ENCODE measurements at regions not wholly inside any gene's neighbourhood (a gene's known extent, or its start where the extent isn't known, plus 50 kb on each side); places are given as distances from the start of the nearest gene placed in this dataset.

DNA sequence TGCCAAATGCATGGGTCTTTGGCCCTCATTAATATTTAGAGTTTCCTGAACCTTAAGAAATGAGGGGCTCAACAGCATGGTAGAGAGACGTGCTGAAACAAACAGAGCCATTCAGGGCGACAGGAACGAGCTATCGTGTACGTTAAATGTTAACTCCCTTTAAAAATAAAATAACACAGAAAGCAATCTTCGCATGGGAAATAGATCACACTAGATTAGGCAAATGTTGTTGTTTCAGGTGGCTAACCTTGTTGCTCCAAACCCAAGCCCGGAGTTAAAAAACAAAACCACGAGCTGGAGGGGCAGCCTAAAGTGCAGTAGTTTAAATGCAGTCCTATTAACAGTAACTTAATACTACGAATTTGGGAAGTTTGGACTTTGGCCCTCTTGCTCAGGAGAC, 177.4 kb upstream of the TRIB2 start:
- Histone ChIP-seq H3K4me3 (replicated peaks in 1 of 3; ENCODE audit: insufficient read depth in 1 of 3, low read depth in 1 of 3, low read length in 3 of 3) (no peak overlapping the region), H3K9me3 (replicated peaks; ENCODE audit: control insufficient read depth, insufficient read depth, low read length) (no peaks in the 10 kb centered on the region), H2AFZ (ENCODE audit: low read depth, low read length) (no peak overlapping the region), H3K79me2 (ENCODE audit: control insufficient read depth, insufficient read depth, low read length) (no peaks in the 10 kb centered on the region), H3K4me1 (ENCODE audit: control insufficient read depth, extremely low read depth, insufficient read depth, low read length) (no peaks in the 10 kb centered on the region), H3K27ac (ENCODE audit: insufficient read depth, low read depth, low read length) (no peak overlapping the region), H3K9me1 (replicated peaks; ENCODE audit: control insufficient read depth, extremely low read depth, insufficient read depth, low read length) (no peaks in the 10 kb centered on the region), H3K4me2 (ENCODE audit: insufficient read depth, low read length) (no peak overlapping the region), H3K36me3 (ENCODE audit: control insufficient read depth in 2 of 2, extremely low read depth in 1 of 2, insufficient read depth in 2 of 2, low read length in 2 of 2) (no peaks in the 10 kb centered on the region), H4K20me1 (replicated peaks; ENCODE audit: control insufficient read depth, extremely low read depth, insufficient read depth, low read length) (no peaks in the 10 kb centered on the region), H3K27me3 (ENCODE audit: control insufficient read depth in 2 of 2, insufficient read depth in 2 of 2, low read length in 2 of 2) (peaks cover 0 to 5% of the 10 kb centered on the region in 2 experiments), H3K9ac (replicated peaks; ENCODE audit: extremely low read depth, insufficient read depth, low read length) (no peak overlapping the region)
- TF ChIP-seq GATA2 (IDR thresholded peaks at IDR 0.05; ENCODE audit: insufficient read depth, insufficient read length, low read depth, low read length): no peak
- no peak for TF ChIP-seq MYC (IDR thresholded peaks at IDR 0.05; ENCODE audit: low read depth, low read length)
- no peak for TF ChIP-seq FOS (IDR thresholded peaks at IDR 0.05; ENCODE audit: borderline replicate concordance, insufficient read depth, low read length)
- TF ChIP-seq, protein P1, sequence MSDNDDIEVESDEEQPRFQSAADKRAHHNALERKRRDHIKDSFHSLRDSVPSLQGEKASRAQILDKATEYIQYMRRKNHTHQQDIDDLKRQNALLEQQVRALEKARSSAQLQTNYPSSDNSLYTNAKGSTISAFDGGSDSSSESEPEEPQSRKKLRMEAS (IDR thresholded peaks at IDR 0.05; ENCODE audit: insufficient read depth, insufficient read length): no peak
- TF ChIP-seq EZH2 (IDR thresholded peaks at IDR 0.05; ENCODE audit: borderline replicate concordance, low read depth, low read length, severe bottlenecking): no peak
- TF ChIP-seq JUN (IDR thresholded peaks at IDR 0.05; ENCODE audit: borderline replicate concordance, insufficient read depth, insufficient read length, low read depth): no peak
- no peak for TF ChIP-seq POLR2A (IDR thresholded peaks at IDR 0.05; ENCODE audit: low read depth, low read length)
- TF ChIP-seq, protein P2, sequence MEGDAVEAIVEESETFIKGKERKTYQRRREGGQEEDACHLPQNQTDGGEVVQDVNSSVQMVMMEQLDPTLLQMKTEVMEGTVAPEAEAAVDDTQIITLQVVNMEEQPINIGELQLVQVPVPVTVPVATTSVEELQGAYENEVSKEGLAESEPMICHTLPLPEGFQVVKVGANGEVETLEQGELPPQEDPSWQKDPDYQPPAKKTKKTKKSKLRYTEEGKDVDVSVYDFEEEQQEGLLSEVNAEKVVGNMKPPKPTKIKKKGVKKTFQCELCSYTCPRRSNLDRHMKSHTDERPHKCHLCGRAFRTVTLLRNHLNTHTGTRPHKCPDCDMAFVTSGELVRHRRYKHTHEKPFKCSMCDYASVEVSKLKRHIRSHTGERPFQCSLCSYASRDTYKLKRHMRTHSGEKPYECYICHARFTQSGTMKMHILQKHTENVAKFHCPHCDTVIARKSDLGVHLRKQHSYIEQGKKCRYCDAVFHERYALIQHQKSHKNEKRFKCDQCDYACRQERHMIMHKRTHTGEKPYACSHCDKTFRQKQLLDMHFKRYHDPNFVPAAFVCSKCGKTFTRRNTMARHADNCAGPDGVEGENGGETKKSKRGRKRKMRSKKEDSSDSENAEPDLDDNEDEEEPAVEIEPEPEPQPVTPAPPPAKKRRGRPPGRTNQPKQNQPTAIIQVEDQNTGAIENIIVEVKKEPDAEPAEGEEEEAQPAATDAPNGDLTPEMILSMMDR (IDR thresholded peaks at IDR 0.05; ENCODE audit: extremely low read depth in 1 of 2, insufficient read depth in 1 of 2, low read depth in 1 of 2, low read length in 2 of 2): no peak
- no peak for TF ChIP-seq POLR2AphosphoS5 (IDR thresholded peaks at IDR 0.05; ENCODE audit: insufficient read depth, low read depth, low read length)
- DNase-seq (ENCODE audit: low read depth, low spot score) (no peak), FAIRE-seq (no peak)
- intact Hi-C loops (cut with micrococcal nuclease) (loop anchor here (5.0 kb wide), 1 partner anchor 73 kb away; no protein-coding TSS in a partner anchor), dilution Hi-C loops (cut with MboI; ENCODE audit: extremely low pct_ligation_motif_present, low sequenced_read_pairs) (no loop called here)
- POLR2A ChIA-PET: no interaction called here
- no TSS peak for BruUV-seq (replicated peaks)
- CTCF ChIA-PET: interaction anchor here (1.3 kb wide), 1 partner anchor 177 kb away, joined by 3 read pairs; the partner anchor contains the start of gene TRIB2

Measured in endothelial cell of umbilical vein (primary cell).